K562 (cell line): ENCODE measurements at regions not wholly inside any gene's neighbourhood (a gene's known extent, or its start where the extent isn't known, plus 50 kb on each side); places are given as distances from the start of the nearest gene placed in this dataset.

Source experiments
- ATAC-seq: fragments of 200-7000 bp; cut with Tn5 transposase; 3 replicates; pipeline ENCODE4 v1.9.1; 2020; ENCODE audit warnings: moderate library complexity
- BruUV-seq: library from RNA; stranded (reverse); fragments of 400-500 nt; replicated peaks from 2 replicates; lab custom pipeline; 2021; lab: Mats Ljungman, UMichigan
- CTCF ChIA-PET: fragments of 300-600 bp; formaldehyde crosslinking; extraction: SDS; loops from one replicate; lab custom pipeline; 2021; ENCODE audit warnings: low intra/inter-chr PET ratio; lab: Yijun Ruan, JAX
- POLR2A ChIA-PET: fragments of 300-600, 350-650 bp; sonication (Branson Sonifier 250); formaldehyde crosslinking; extraction: SDS; loops from one replicate; lab custom pipeline; 2021; ENCODE audit warnings: antibody characterized with exemption, inconsistent platforms; lab: Yijun Ruan, JAX
- DNase-seq, 4 experiments: peaks; one replicate each; pipeline versions ENCODE4 v3.0.0 to v3.0.0-alpha.2; 2011 to 2018; ENCODE audit warnings: low spot score in 3 of 4, mixed read lengths in 3 of 4; ENCODE audit errors: extremely low read depth in 1 of 4
- FAIRE-seq: peaks from 2 replicates; lab custom pipeline; 2011; peaks lifted over from hg19 to GRCh38; lab: Jason Lieb, UNC
- H2AFZ ChIP-seq: 2 replicates; pipeline ENCODE4 v1.6.0; 2011; ENCODE audit warnings: low read depth, low read length, control low read depth, inconsistent platforms
- H3K27ac ChIP-seq: fragments of 200-600 bp; 3 replicates; pipeline ENCODE4 v1.8.0; 2011; ENCODE audit warnings: low read depth, mild to moderate bottlenecking, control low read depth, inconsistent platforms, low read length, moderate library complexity, mixed read lengths; ENCODE audit errors: extremely low read depth
- H3K27me3 ChIP-seq, 2 experiments: fragments of 300-600 bp in 1 of 2; 2 replicates in 1 of 2; 3 replicates in 1 of 2; pipeline versions ENCODE4 v1.6.0 to v1.8.0; 2011; ENCODE audit warnings: inconsistent platforms in 2 of 2, low read length in 2 of 2, mild to moderate bottlenecking in 1 of 2, mixed read lengths in 1 of 2, moderate library complexity in 1 of 2; ENCODE audit not compliant: control insufficient read depth in 2 of 2, insufficient read depth in 2 of 2
- H3K36me3 ChIP-seq: fragments of 300-600 bp; 3 replicates; pipeline ENCODE4 v1.8.0; 2011; ENCODE audit warnings: mild to moderate bottlenecking, low read length, inconsistent platforms; ENCODE audit not compliant: control insufficient read depth, insufficient read depth
- H3K4me1 ChIP-seq, 2 experiments: fragments of 200-600 bp in 1 of 2; replicated peaks in 1 of 2; 2 replicates in 1 of 2; 3 replicates in 1 of 2; pipeline versions ENCODE4 v1.5.1 to v1.8.0; 2011; ENCODE audit warnings: inconsistent platforms in 2 of 2, low read length in 2 of 2, mild to moderate bottlenecking in 1 of 2, mixed read lengths in 1 of 2, moderate library complexity in 1 of 2; ENCODE audit not compliant: control insufficient read depth in 2 of 2, insufficient read depth in 2 of 2
- H3K4me2 ChIP-seq: 2 replicates; pipeline ENCODE4 v1.6.1; 2011; ENCODE audit warnings: low read length, control low read depth, inconsistent platforms, mixed read lengths; ENCODE audit not compliant: insufficient read depth
- H3K4me3 ChIP-seq: fragments of 200-600 bp; sonication (generic), shearing (Covaris generic); 2 replicates; pipeline ENCODE4 v1.5.1; 2016; ENCODE audit warnings: control low read depth, inconsistent platforms
- H3K79me2 ChIP-seq: fragments of 200-600 bp; 3 replicates; pipeline ENCODE4 v1.8.0; 2011; ENCODE audit warnings: low read length, inconsistent platforms; ENCODE audit not compliant: control insufficient read depth, insufficient read depth
- H3K9ac ChIP-seq, 2 experiments: 2 replicates each; pipeline versions ENCODE4 v1.6.0 to v1.6.1; 2011; ENCODE audit warnings: low read depth in 2 of 2, low read length in 2 of 2, control low read depth in 1 of 2, inconsistent platforms in 1 of 2, mild to moderate bottlenecking in 1 of 2, mixed read lengths in 1 of 2; ENCODE audit not compliant: insufficient read depth in 1 of 2
- H3K9me1 ChIP-seq: one replicate; pipeline ENCODE4 v1.6.0; 2011; ENCODE audit warnings: inconsistent platforms, mild to moderate bottlenecking, low read length, moderate library complexity; ENCODE audit not compliant: control insufficient read depth, insufficient read depth
- H3K9me3 ChIP-seq: replicated peaks from 2 replicates; pipeline ENCODE4 v1.5.1; 2011; ENCODE audit warnings: low read depth, low read length, inconsistent platforms; ENCODE audit not compliant: control insufficient read depth, insufficient read depth
- H4K20me1 ChIP-seq: replicated peaks from 2 replicates; pipeline ENCODE4 v1.6.1; 2011; ENCODE audit warnings: low read length, inconsistent platforms, mixed read lengths; ENCODE audit not compliant: control insufficient read depth, insufficient read depth
- ARID2 ChIP-seq: fragments of 450-650 bp; IDR thresholded peaks from 2 replicates; pipeline ENCODE4 v1.6.1; 2017; ENCODE audit warnings: antibody characterized with exemption, mild to moderate bottlenecking
- ATF3 ChIP-seq, 2 experiments: fragments of 450-650 bp in 1 of 2; sonication (generic) in 1 of 2; formaldehyde crosslinking in 1 of 2; IDR thresholded peaks in 1 of 2; conservative IDR thresholded peaks in 1 of 2; 2 replicates each; pipeline versions ENCODE4 v1.6.1 to v1.8.1; 2016 to 2023; ENCODE audit warnings: mild to moderate bottlenecking in 2 of 2, moderate library complexity in 2 of 2, inconsistent platforms in 1 of 2, missing genetic modification reagents in 1 of 2
- CHCHD3 ChIP-seq: fragments of 250-450 bp; sonication (Bioruptor Pico); IDR thresholded peaks from 2 replicates; pipeline ENCODE4 v2.1.2; 2022; ENCODE audit warnings: mild to moderate bottlenecking
- HMG20B ChIP-seq: fragments of 250-450 bp; sonication (Bioruptor Pico); IDR thresholded peaks from 2 replicates; pipeline ENCODE4 v1.5.0; 2021; ENCODE audit warnings: mild to moderate bottlenecking
- KAT2B ChIP-seq: IDR thresholded peaks from one replicate; pipeline ENCODE4 v1.6.1; 2012; ENCODE audit warnings: low read depth, mild to moderate bottlenecking, control low read depth, inconsistent platforms, low read length, moderate library complexity
- LARP7 ChIP-seq: fragments of 450-650 bp; IDR thresholded peaks from 2 replicates; pipeline ENCODE4 v1.6.1; 2016
- RBM39 ChIP-seq: fragments of 200-400 bp; formaldehyde crosslinking; optimal IDR thresholded peaks from 2 replicates; pipeline ENCODE3; 2018; ENCODE audit warnings: low read depth, low read length
- SRF ChIP-seq, 2 experiments: fragments of 250-450, 450-650 bp in 1 of 2; sonication (Bioruptor Pico) in 1 of 2; sonication (generic) in 1 of 2; formaldehyde crosslinking; IDR thresholded peaks; 2 replicates each; pipeline versions ENCODE4 v1.5.0 to v1.5.1; 2020 to 2022; ENCODE audit warnings: mild to moderate bottlenecking in 1 of 2, missing genetic modification reagents in 1 of 2
- SRSF3 ChIP-seq: fragments of 200-400 bp; formaldehyde crosslinking; IDR thresholded peaks from 2 replicates; pipeline ENCODE4 v1.6.1; 2016; ENCODE audit warnings: mild to moderate bottlenecking, low read length, moderate library complexity; ENCODE audit not compliant: insufficient read depth
- TCF7L2 ChIP-seq: fragments of 150-350 bp; IDR thresholded peaks from 2 replicates; pipeline ENCODE4 v1.6.1; 2016; ENCODE audit warnings: low read depth, mild to moderate bottlenecking, low read length, moderate library complexity
- YBX1 ChIP-seq: fragments of 450-650 bp; IDR thresholded peaks from 2 replicates; pipeline ENCODE4 v1.7.1; 2016; ENCODE audit warnings: mild to moderate bottlenecking
- ZBTB40 ChIP-seq, 2 experiments: fragments of 450-650 bp in 1 of 2; sonication (generic) in 1 of 2; formaldehyde crosslinking in 1 of 2; IDR thresholded peaks; 2 replicates each; pipeline versions ENCODE4 v1.7.1 to v1.9.0; 2016 to 2022; ENCODE audit warnings: inconsistent platforms in 1 of 2, mild to moderate bottlenecking in 1 of 2, missing genetic modification reagents in 1 of 2
- ZNF695 ChIP-seq: fragments of 450-650 bp; formaldehyde crosslinking; IDR thresholded peaks from 2 replicates; pipeline ENCODE4 v1.4.0; 2020; ENCODE audit warnings: mild to moderate bottlenecking, moderate library complexity
- ZNF75A ChIP-seq: fragments of 450-650 bp; formaldehyde crosslinking; IDR thresholded peaks from 2 replicates; pipeline ENCODE4 v1.4.0; 2020; ENCODE audit warnings: mild to moderate bottlenecking
- WGBS: fragments of 100-300 bp; shearing (Covaris generic); methylation state at CpG from one replicate; pipeline ENCODE4 v1.1.6; 2016; ENCODE audit warnings: low coverage, mixed read lengths; ENCODE audit not compliant: insufficient coverage; ENCODE audit errors: missing lambda C conversion rate; 5-methylcytosine and 5-hydroxymethylcytosine counted together
- in situ Hi-C: fragments of 300-500 bp; cut with MboI; formaldehyde crosslinking; loops from 4 replicates; pipeline ENCODE4 v1.15.0; 2018; ENCODE audit warnings: inconsistent platforms, mixed read lengths
- intact Hi-C: fragments of 100-400 bp; cut with micrococcal nuclease; formaldehyde crosslinking; loops from 2 replicates; pipeline ENCODE4 v1.14.2; 2022

GRCh38 chr11:43223026-43223425, 88.8 kb upstream of the API5 start:
- Histone ChIP-seq H3K9me1 (no peaks in the 10 kb centered on the region), H3K9ac (no peak overlapping the region), H3K4me2 (no peak overlapping the region), H3K4me1 (no peaks in the 10 kb centered on the region), H3K27me3 (no peaks in the 10 kb centered on the region), H4K20me1 (no peaks in the 10 kb centered on the region), H3K79me2 (no peaks in the 10 kb centered on the region), H3K4me3 (no peak overlapping the region), H3K9me3 (no peaks in the 10 kb centered on the region), H3K36me3 (no peaks in the 10 kb centered on the region), H2AFZ (no peak overlapping the region), H3K27ac (no peak overlapping the region)
- TF ChIP-seq ZBTB40 (IDR thresholded peaks at IDR 0.05), result no peak
- TF ChIP-seq ZBTB40 (CRISPR knock-in tag; IDR thresholded peaks at IDR 0.05), result no peak
- no peak for TF ChIP-seq ATF3 (IDR thresholded peaks at IDR 0.05)
- no peak for TF ChIP-seq ATF3 (CRISPR knock-in tag; conservative IDR thresholded peaks at IDR 0.05)
- TF ChIP-seq CHCHD3 (CRISPR knock-in tag), result no peak
- TF ChIP-seq LARP7, result no peak
- no peak for TF ChIP-seq YBX1
- TF ChIP-seq ZNF75A (CRISPR knock-in tag), result no peak
- TF ChIP-seq ARID2, result no peak
- no peak for TF ChIP-seq SRF (CRISPR knock-in tag; IDR thresholded peaks at IDR 0.05)
- no peak for TF ChIP-seq ZNF695 (CRISPR knock-in tag)
- TF ChIP-seq HMG20B, result no peak
- no peak for TF ChIP-seq KAT2B
- no peak for TF ChIP-seq SRSF3
- TF ChIP-seq RBM39, result no peak
- TF ChIP-seq TCF7L2, result no peak
- no peak for ATAC-seq
- ChIA-PET CTCF (no interaction called here), POLR2A (no interaction called here)
- DNase-seq, result no peak
- FAIRE-seq, result no peak
- WGBS, result 0% methylated on average over 3 of the region's 3 CpGs
- intact Hi-C loops (loop anchor here (10.0 kb wide), 1 partner anchor 62 kb away; no protein-coding TSS in a partner anchor), in situ Hi-C loops (no loop called here)
- no TSS peak for BruUV-seq
